ENCODE measurements at regions not wholly inside any gene's neighbourhood (a gene's known extent, or its start where the extent isn't known, plus 50 kb on each side); places are given as distances from the start of the nearest gene placed in this dataset.
"Not testable (repeated sequence)": the region's sequence is repeated elsewhere in the genome, so short reads cannot be mapped to it uniquely, and the experiment has no call there.

DNA sequence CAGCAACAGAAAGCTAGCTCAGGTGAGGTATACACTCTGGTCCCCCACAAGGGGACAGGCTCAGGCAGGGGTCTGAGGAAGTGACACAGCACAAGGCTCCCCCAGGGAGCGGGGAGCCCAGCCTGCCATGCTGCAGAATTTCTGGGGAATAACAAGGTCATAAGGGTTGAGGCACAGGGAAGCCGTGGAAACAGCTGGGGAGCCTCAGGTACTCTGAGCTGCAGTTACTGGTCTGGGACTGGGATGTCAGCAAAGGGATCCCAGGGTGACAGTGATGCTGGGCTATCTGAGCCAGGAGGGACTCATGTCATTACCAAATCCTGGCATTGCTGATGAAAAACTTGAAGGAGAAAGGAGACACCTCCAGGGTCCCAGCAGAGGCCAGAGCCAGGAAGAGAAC is 64.4 kb upstream of the NANOS1 start:
- no peak for DNase-seq

DNA sequence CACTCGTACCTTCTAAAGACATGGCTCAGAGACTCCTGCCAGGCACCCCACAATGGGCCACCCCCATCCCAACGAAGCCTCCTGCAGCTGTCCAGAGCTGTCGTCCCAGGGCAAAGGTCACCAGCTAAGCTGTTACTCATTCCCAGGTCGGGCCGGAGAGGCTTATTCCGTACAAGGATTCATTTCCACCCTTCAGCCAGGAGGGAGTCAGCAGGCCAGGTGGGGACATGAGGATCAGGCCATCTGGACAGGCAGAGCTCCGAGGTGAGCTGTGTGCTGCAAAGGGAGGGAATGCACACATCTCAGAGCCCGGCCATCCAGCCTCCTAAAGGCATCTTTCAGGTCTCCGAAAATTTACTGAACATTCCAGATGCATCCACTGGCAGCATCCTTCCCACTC is 63.9 kb upstream of the NANOS1 start:
- DNase-seq, result no peak

DNA sequence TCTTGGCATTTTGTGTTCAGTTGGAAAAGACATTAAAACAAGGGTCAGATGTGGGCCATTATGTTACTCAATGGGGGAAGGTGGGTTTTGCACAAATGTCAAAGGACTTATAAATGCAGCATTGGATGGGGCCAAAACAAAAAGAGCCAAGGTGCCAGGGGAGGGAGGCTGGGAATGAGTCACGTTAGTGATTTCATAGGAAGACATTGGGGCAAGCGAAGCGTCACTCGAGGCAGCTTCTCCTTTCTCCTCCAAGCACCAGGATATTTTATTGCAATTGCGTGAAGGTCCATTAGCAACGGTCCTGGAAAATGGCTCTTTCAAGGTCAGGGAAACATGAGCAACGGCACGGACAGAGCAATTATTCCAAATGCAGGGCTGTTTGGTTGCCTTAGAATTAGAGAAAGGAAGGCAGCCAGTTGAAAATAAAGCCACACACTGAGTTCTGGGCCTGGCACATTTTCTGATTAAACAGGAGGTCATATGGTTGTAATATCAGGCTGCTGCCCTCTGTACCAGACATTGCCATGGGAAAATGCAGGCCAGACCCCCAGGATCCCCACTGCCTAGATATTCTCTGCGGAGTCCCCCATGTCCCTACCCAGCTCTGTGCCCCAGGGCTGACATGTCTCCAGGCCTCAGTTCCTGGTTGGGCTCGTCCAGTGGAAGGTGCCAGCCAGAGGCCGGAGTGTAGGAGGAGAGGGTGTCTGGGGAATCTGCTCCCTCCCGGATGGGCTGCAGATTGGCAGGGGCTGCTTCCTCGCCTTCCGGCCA is 63.3 kb upstream of the NANOS1 start:
- DNase-seq, result no peak

DNA sequence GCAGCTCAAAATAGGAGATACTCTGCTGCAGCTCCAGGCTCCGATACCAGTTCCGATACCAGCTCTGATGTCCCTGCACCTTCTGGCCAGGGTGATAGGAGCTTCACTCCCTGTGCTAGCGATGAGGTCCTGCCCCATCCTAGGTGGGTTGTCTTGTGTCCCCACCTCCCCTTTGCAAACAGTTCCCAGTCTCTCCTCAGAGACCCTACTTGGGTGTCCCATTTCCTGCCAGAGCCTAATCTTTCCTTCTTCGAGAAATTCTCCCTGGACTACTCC is 62.7 kb upstream of the NANOS1 start:
- no peak for DNase-seq

DNA sequence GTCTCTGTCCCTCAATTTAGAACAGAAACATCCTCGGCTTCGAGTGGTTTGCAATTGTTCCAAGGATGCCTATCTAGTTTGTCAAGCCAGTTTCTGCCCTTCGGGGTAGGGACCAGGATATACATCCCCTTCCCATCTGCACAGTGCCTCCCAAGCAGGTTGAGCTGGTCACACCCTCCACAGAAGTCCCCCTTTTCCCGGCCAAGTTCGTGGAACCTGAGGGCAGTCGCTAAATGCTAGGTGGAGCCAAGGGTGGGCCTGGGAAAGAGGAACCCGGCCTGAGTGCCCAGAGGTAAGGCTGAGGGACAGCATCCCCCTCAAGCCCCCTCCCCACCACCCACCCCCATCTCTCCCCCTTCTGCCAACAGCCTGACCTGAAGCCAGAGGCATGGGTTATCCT is 62.4 kb upstream of the NANOS1 start:
- DNase-seq, result no peak

DNA sequence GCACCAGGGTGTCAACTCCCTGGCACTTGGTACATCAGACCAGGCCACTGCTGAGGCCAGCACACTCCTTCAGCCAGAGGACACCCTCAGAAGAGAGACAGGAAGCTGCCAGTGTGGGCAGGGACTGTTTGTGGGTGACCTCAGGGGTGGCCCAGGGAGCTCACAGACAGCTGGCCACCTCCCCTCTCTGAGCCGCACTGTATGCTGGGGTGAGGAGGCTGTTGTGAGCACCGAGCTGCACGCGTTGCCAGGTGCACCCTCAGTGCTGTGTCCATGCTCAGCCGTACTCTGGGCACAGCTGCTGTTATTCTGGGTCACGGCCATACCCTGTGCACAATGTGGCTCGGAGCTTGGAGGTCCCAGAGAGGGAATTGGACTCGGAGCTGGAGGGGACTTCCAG is 61.5 kb upstream of the NANOS1 start:
- DNase-seq, result no peak

DNA sequence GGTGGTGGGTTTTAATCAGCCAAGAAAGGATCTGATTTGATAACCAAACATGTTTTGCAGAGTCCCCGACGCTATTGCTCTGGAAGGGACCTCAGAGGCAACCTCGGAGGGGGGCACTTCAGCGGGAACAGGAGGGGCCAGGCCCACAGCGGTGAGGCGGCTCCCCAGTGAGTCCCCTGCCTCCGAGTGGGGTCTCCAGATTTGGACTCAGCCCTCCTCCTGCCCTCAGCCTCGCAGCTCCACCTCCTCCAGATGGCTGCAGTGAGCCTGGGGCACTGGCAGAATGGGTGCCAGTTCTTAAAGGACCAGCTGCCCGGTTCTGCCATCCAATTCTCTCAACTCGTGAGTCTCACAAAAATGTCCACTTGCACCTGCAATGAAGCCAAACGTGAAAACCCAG is 61.0 kb upstream of the NANOS1 start:
- DNase-seq, result no peak

DNA sequence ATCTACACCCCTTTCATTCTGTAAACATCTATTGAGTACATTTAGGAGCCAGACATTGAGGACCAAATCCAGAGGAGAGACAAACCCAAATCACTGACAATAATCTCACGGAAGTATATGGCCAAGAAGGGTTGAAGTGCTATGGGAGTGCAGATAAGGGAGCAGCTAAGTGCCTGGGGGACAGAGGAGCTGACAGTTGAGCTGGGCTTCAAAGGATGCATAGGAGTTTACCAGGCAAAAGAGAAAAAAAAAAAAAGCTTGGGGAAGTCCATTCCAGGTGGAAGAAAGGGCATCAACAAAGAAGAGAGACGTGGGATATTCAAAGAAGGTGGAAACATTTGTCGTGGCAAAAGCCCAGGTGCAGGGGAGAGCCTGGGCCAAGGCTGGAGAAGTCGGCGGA is 60.5 kb upstream of the NANOS1 start:
- DNase-seq, result no peak

DNA sequence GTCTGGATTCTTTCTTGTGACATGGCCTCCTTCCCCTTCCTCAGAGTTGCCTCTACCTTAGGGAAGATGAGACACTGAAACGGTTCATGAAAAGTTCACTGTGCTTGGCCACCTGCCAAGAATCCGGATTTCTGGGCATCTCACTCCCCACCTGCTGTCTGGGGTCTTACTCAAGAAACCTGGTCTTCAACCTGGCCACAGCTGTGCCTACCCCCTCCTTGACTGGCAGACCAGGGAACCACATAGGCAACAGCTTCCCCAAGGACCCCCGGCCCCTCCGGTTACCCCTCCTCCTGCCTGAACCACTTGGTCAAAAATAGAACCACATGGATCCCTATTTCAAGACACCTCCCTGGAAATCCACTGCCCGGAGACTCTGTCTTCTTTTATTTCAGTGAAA is 58.7 kb upstream of the NANOS1 start:
- no peak for DNase-seq

DNA sequence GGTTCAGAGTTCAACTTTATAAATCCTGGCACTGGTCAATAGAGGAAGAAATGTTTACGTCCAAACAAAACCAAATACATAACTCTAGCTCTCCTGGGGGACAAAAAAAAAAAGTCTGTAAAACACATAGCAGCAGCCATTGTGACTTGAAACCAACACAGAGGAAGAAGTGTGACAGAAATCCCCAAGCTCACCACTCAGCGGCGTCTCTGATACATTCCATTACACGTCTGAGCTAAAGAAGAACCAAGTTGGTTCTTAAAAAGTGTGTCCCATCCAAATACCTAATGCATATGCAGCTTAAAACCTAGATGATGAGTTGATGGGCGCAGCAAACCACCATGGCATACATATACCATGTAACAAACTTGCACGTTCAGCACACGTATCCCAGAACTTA is 58.3 kb upstream of the NANOS1 start:
- no peak for DNase-seq

DNA sequence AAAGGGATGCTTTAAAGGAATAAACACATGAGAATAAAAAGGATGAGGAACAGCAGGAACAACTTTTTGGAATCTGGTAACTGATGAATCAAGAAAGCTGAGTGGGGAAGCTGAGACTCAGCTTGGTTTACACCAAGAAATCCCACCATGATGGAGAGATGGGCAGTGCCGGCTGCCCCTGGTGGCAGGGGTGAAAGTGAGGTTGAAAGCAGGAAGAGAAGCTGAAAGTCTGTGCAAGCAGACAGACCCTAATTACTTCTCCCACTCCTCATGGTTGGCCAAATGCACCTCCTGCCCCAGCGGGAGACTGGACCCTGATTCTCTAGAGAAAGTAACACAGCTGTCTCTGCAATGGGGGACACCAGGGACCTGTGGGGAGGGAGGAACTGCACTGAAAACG is 57.6 kb upstream of the NANOS1 start:
- DNase-seq, result no peak

DNA sequence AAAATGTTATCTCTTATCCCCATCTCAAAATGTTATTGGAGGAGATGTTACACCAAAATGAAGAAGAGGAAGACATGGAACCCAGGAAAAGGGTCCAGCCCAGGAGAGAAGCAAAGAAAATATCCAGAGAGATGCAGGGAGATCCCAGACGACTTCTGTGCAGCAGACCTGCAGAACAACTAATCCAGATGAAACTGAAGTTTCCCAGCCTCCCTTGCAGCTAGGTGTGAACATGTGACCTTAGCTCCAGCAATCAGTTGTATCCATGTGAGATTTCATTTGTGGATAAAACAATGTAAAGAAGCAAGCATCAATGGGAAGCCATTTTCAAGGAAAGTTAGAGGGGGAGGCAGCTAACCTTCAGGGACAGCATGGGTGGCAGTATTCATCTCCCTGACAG is 55.8 kb upstream of the NANOS1 start:
- DNase-seq, result no peak

DNA sequence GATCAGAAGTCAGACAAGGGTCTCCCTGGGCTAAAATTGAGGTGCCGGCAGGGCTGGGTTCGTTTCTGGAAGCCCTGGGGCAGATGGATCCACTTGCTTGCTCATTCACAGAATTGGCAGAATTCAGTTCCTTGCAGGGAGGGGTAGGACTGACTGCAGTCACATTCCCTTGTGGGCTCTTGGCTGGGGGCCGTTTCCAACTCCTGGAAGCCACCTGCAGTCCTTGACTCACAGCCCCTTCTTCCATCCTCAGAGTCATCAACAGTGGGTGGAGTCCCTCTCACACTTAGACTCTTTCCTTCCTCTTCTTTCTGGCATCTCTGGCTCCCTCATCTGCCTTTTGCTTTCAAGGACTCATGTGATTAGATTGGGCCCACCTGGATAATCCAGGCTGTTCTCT is 54.6 kb upstream of the NANOS1 start:
- DNase-seq, result no peak

DNA sequence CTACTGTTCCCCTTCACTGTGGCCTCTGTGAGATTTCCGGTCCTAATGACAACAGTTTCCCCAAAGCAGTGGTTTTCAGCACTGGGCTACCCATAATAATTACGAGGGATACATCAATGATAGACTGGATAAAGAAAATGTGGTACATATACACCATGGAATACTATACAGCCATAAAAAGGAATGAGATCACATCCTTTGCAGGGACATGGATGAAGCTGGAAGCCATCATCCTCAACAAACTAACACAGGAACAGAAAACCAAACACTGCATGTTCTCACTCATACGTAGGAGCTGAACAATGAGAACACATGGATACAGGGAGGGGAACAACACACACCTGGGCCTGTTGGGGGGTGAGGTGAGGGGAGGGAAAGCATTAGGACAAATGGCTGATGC is 53.3 kb upstream of the NANOS1 start:
- not testable (repeated sequence) for DNase-seq

DNA sequence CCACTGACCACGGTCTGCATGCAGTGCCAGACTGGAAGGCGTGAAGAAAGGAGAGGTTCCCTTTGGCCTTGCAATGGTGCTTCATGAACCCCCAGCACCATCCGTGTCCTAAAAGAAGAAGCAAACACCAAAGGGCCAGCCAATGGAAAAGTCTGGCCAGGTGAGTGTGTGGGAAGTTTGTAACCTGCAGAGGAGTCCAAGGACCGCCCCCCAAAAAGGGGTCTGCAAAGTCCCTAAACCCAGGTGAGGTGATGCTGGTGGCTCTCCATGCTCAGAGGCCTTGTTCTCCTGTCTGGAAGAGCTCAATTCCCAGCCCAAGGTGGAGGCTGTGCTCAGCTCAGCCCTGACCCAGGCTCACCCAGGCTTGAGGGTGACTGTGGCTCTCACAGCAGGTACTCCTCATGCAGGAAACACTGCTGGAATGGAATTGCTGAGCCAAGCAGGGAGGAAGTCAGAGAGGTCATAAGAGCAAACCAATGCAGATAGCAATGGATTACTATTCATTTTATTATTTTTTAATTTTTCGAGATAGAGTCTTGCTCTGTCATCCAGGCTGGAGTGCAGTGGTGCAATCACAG is 52.4 kb upstream of the NANOS1 start:
- no peak for DNase-seq

DNA sequence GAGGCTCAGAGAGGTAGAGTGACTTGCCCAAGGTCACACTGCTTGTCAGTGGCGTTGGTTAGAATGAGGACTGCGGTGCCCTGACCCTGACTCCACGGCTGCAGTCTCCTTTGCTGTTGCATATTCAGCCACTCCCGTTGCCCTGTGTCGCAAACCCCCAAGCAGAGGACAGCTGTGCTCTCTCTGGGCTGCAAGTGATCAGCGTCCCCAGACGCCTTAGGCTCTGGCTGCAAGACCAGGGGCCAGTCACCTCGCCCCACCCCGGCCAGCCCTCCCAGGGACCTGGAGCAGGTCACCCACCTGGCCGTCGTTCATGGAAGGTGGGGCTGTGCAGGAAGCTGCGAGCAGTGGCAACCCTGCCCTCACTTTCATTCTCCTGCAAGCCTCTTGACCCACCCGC is 51.7 kb upstream of the NANOS1 start:
- no peak for DNase-seq

DNA sequence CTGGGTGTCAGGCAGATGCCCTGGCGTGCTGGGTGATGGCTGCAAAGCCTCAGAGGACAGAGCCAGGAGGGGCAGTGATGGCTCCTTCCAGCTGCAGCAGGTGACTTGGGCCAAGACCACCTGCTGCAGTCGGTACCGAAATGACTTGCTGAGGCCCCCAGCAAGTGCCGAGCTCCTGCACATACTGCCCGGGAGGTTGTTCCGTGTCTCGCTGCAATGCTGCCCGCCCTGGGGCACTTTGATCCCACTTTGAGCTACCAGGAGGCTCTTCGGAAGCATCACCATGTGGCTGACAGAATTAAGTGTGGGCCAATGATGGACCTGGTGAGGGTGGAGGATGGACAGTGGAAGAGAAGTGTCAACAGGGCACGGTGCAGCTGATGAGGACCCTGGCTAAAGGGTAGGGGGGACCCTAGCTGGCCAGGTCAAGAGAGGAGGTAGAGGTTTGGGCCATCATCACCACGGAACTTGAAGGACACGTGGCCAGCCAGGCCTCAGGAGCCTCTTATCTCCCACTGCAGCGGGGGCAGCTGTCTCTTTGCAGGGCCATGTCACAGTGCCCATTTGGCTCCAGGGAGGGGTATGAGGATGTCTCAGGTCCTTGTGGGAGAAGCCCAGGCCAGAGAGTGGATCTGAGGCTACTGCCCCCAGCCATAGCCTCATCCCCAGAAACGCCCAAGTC is 51.1 kb upstream of the NANOS1 start:
- no peak for DNase-seq

DNA sequence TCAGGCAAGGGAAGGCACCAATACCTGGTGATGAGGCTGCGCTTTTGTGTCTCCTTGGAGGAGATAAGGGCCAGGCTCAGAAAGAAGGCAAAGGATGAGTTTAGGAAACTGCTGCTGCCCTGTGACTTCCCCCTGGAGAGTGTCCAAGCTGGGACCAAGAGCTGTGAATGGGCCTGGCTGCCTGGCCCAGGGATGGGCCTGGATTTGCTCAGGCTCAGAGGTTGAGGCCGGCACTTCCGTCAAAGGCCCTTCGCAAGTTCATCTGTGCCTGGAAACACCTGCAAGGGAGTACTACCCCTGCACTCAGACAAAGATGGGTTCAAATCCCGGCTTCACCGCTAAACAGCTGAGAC is 50.5 kb upstream of the NANOS1 start:
- DNase-seq, result no peak

DNA sequence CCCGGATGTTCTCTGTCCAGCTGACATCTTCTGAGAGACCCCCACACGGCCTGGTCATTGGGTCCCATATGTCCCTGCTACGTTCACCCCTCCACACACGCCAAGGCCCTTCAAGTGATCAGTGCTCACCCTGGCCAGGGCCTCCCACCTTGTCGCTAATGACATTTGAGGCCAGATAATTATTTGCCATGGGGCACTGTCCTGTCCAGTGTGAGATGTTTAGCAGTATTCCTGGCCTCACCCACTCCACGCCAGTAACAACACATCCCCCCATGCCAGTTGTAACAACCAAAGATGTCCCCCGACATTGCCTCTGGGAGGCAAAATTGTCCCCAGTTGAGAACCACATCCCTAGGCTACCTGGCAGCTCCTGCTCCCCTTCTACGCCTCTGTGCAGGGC is 49.9 kb upstream of the NANOS1 start:
- no peak for DNase-seq

Measured in muscle of arm (tissue), 1 donor.